Effector memory CD4-positive, alpha-beta T cell (primary cell): ENCODE measurements at regions not wholly inside any gene's neighbourhood (a gene's known extent, or its start where the extent isn't known, plus 50 kb on each side); places are given as distances from the start of the nearest gene placed in this dataset.

ENCODE experiments used
- DNase-seq, 3 donors: peaks; one replicate each; pipeline ENCODE4 v3.0.0-alpha.2; 2020
- H3K27ac ChIP-seq: 2 replicates; pipeline ENCODE4 v1.7.0; 2013; ENCODE audit warnings: mild to moderate bottlenecking, low read length, moderate library complexity; ENCODE audit not compliant: insufficient read depth, poor library complexity, severe bottlenecking
- H3K27me3 ChIP-seq: replicated peaks from 2 replicates; pipeline ENCODE4 v1.7.0; 2013; ENCODE audit warnings: mild to moderate bottlenecking, low read length; ENCODE audit not compliant: insufficient read depth, control insufficient read depth, poor library complexity, severe bottlenecking
- H3K36me3 ChIP-seq: 2 replicates; pipeline ENCODE4 v1.7.0; 2013; ENCODE audit warnings: mild to moderate bottlenecking, low read length, moderate library complexity; ENCODE audit not compliant: control insufficient read depth, insufficient read depth
- H3K4me1 ChIP-seq: 2 replicates; pipeline ENCODE4 v1.7.0; 2013; ENCODE audit warnings: low read length, mild to moderate bottlenecking; ENCODE audit not compliant: control insufficient read depth, insufficient read depth, poor library complexity, severe bottlenecking
- H3K4me3 ChIP-seq: 2 replicates; pipeline ENCODE4 v1.7.0; 2013; ENCODE audit warnings: low read length, low read depth, mild to moderate bottlenecking; ENCODE audit not compliant: insufficient read depth, poor library complexity, severe bottlenecking
- H3K9me3 ChIP-seq: 2 replicates; pipeline ENCODE4 v1.7.0; 2013; ENCODE audit warnings: mild to moderate bottlenecking, low read length, moderate library complexity; ENCODE audit not compliant: control insufficient read depth

- Histone ChIP-seq H3K9me3 (no peaks in the 10 kb centered on the region), H3K27me3 (no peaks in the 10 kb centered on the region), H3K27ac (peak overlapping the region; percentile 91), H3K4me3 (no peak overlapping the region), H3K36me3 (no peaks in the 10 kb centered on the region), H3K4me1 (peaks cover 49% of the 10 kb centered on the region)
- no peak for DNase-seq
Measured at GRCh38 chr15:31433091-31433490, 106.5 kb downstream of the KLF13 start.

DNA sequence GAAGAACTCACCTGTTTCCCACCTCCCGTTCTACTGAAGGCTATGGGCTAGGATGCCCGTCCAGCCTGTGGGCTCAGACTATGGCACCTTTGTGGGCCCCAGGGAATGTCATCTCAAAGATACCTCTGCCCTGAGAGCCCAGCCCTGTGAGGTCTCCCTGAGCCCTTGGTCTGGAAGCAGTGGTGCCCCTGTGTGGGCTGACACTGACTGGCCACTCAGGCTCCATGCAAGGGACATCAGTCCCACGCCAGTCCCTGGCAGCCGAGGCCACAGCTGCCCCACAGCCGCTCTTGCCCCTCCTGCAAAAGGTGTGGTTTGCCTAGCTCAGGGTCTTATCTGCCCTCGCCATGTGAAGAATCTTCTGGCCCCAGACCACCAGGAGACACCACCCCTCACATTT lies 106.9 kb downstream of the KLF13 start:
- H3K27me3 ChIP-seq, result no peaks in the 10 kb centered on the region
- peaks cover 54% of the 10 kb centered on the region for H3K4me1 ChIP-seq
- no peak for DNase-seq
- H3K36me3 ChIP-seq, result no peaks in the 10 kb centered on the region
- no peaks in the 10 kb centered on the region for H3K9me3 ChIP-seq
- no peak overlapping the region for H3K4me3 ChIP-seq
- H3K27ac ChIP-seq, result peak overlapping the region; percentile 91

- no peaks in the 10 kb centered on the region for H3K27me3 ChIP-seq
Measured at GRCh38 chr15:31434275-31434587, 107.6 kb downstream of the KLF13 start.

GRCh38 chr15:31434588-31435260 lies 108.1 kb downstream of the KLF13 start:
- Histone ChIP-seq H3K36me3 (no peaks in the 10 kb centered on the region), H3K27me3 (no peaks in the 10 kb centered on the region), H3K27ac (peak overlapping the region; percentile 91), H3K9me3 (no peaks in the 10 kb centered on the region), H3K4me3 (peak overlapping the region; percentile 37), H3K4me1 (peaks cover 59% of the 10 kb centered on the region)
- peak; percentile 67 to 78 (median 78) for DNase-seq

More at GRCh38 chr15:31434275-31434587, 107.6 kb downstream of the KLF13 start:
- no peak for DNase-seq
- no peak overlapping the region for H3K4me3 ChIP-seq
- H3K4me1 ChIP-seq, result peaks cover 59% of the 10 kb centered on the region
- peak overlapping the region; percentile 91 for H3K27ac ChIP-seq
- no peaks in the 10 kb centered on the region for H3K36me3 ChIP-seq
- H3K9me3 ChIP-seq, result no peaks in the 10 kb centered on the region

DNA sequence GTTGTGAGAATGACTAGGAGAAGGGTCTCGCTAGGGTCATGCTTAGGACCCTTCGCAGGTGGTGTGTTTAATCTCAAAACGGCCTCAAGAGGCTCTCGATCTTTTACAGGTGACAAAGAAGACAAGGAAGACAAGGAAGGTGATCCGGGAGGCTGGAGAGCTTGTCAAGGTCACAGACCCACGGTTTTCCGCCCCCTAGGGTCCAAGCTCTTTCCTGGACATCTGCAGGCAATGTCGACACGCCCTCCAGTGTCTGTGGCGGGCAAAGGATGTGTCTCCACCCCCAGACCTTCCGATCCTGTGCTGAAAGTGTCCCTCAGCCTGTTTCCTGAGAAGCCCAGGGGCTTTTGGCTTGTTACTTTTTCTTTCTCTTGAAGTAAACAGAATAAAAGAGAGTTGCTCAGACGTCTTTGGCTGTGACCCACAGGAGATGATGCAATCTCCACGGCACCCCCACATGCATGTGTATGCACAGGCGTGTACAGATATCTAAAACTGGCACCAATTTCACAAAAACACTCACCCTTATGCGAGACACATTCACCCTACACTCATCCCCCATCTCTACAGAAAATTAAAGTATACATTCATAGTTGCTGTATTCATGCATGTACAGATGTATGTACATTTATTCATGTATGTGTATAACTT lies 108.8 kb downstream of the KLF13 start:
- Histone ChIP-seq H3K27ac (peak overlapping the region; percentile 91), H3K4me3 (peak overlapping the region; percentile 37), H3K36me3 (no peaks in the 10 kb centered on the region), H3K4me1 (peaks cover 60% of the 10 kb centered on the region), H3K9me3 (no peaks in the 10 kb centered on the region), H3K27me3 (no peaks in the 10 kb centered on the region)
- peak; percentile 64 to 75 (median 65) for DNase-seq

- Histone ChIP-seq H3K36me3 (no peaks in the 10 kb centered on the region), H3K27ac (peak overlapping the region; percentile 91), H3K27me3 (no peaks in the 10 kb centered on the region), H3K4me3 (peak overlapping the region; percentile 37), H3K9me3 (no peaks in the 10 kb centered on the region), H3K4me1 (peaks cover 63% of the 10 kb centered on the region)
- no peak for DNase-seq
Measured at GRCh38 chr15:31435912-31436628, 109.4 kb downstream of the KLF13 start.

DNA sequence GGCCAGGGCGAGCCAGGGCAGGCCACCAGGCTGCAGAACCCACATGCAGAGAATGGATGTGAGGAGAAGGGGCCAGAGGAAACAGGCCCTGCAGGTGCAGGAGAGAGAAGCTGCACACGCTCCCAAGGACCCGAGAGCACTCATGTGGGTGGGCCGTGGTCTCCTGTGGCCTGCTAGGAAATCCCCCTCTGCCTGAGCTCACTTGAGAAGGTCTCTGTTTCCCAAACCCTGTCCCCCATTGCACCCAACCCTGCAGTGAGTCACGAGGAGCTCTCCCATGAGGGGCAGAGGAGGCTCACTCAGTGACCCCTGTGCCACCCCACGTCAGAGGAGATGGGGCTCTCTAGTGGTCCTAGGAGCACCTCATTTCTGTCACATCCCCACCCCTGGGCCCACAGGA lies 111.1 kb downstream of the KLF13 start:
- no peaks in the 10 kb centered on the region for H3K27me3 ChIP-seq
- H3K9me3 ChIP-seq, result no peaks in the 10 kb centered on the region
- H3K4me3 ChIP-seq, result no peak overlapping the region
- peak in 2 of 3 donors; percentile 17 to 25 for DNase-seq
- peak overlapping the region; percentile 91 for H3K27ac ChIP-seq
- peaks cover 69% of the 10 kb centered on the region for H3K4me1 ChIP-seq
- H3K36me3 ChIP-seq, result no peaks in the 10 kb centered on the region

GRCh38 chr15:31438601-31439265 lies 112.1 kb downstream of the KLF13 start:
- Histone ChIP-seq H3K9me3 (no peaks in the 10 kb centered on the region), H3K27ac (peak overlapping the region; percentile 91), H3K4me1 (peaks cover 61% of the 10 kb centered on the region), H3K36me3 (no peaks in the 10 kb centered on the region), H3K27me3 (no peaks in the 10 kb centered on the region), H3K4me3 (no peak overlapping the region)
- no peak for DNase-seq

- Histone ChIP-seq H3K4me3 (no peak overlapping the region), H3K27me3 (no peaks in the 10 kb centered on the region), H3K4me1 (peaks cover 55% of the 10 kb centered on the region), H3K9me3 (no peaks in the 10 kb centered on the region), H3K27ac (peak overlapping the region; percentile 5), H3K36me3 (no peaks in the 10 kb centered on the region)
- no peak for DNase-seq
Measured at GRCh38 chr15:31439328-31439727, 112.7 kb downstream of the KLF13 start.
